ENCODE measurements at regions not wholly inside any gene's neighbourhood (a gene's known extent, or its start where the extent isn't known, plus 50 kb on each side); places are given as distances from the start of the nearest gene placed in this dataset.
A peak's percentile ranks its signal among the peaks of the same experiment; 100 is the strongest.
"Not testable (repeated sequence)": the region's sequence is repeated elsewhere in the genome, so short reads cannot be mapped to it uniquely, and the experiment has no call there.

DNA sequence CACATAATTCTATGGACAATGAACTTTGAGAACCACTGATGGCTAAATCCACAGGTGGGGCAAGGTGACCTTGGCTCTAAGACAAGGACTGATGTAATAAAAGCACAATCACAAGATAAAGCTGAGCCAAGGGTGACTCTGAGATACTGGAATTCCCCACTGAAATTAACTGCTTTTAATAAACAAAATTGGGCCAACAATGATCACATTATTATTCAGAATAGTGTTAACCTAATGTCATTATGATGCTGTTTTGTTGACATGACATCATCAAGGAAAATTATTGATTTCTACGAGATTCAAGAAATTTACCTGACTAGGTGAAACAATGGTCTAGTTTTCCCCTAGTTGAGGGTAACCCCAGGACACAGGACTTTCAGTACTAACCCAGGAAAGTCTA is 273.7 kb upstream of the NFIA start:
- ATAC-seq (no peak), DNase-seq (no peak)
- H3K4me3 ChIP-seq (ENCODE audit: low read length): no peak overlapping the region
- no peak overlapping the region for H3K27ac ChIP-seq (ENCODE audit: low read length)
- intact Hi-C loops (cut with DNase I): no loop called here
- H3K4me1 ChIP-seq (ENCODE audit: control insufficient read depth, insufficient read depth, low read length): peaks cover 2% of the 10 kb centered on the region
- WGBS: 85% methylated on average over 1 of the region's 1 CpG
- no peaks in the 10 kb centered on the region for H3K27me3 ChIP-seq (ENCODE audit: control insufficient read depth, insufficient read depth)
- H3K9me3 ChIP-seq (ENCODE audit: control insufficient read depth, low read length): no peaks in the 10 kb centered on the region

DNA sequence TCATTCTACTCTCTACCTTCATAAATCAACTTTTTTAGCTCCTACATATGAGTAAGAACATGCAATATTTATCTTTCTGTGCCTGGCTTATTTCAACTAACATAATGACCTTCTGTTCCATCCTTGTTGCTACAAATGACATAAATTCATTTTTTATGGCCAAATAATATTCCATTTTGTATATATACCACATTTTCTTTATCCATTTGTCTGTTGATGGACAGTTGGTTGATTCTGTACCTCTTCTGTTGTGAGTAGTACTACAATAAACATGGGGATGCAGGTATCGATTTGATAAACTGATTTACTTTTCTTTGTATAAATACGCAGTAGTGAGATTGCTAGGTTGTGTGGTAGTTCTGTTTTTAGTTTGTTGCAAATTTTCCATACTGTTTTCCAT is 279.5 kb upstream of the NFIA start:
- H3K27ac ChIP-seq (ENCODE audit: low read length): no peak overlapping the region
- 95% methylated on average over 2 of the region's 2 CpGs for WGBS
- no peaks in the 10 kb centered on the region for H3K27me3 ChIP-seq (ENCODE audit: control insufficient read depth, insufficient read depth)
- no peaks in the 10 kb centered on the region for H3K9me3 ChIP-seq (ENCODE audit: control insufficient read depth, low read length)
- ATAC-seq (no peak), DNase-seq (no peak)
- no peaks in the 10 kb centered on the region for H3K4me1 ChIP-seq (ENCODE audit: control insufficient read depth, insufficient read depth, low read length)
- no peak overlapping the region for H3K4me3 ChIP-seq (ENCODE audit: low read length)
- intact Hi-C loops (cut with DNase I): no loop called here

DNA sequence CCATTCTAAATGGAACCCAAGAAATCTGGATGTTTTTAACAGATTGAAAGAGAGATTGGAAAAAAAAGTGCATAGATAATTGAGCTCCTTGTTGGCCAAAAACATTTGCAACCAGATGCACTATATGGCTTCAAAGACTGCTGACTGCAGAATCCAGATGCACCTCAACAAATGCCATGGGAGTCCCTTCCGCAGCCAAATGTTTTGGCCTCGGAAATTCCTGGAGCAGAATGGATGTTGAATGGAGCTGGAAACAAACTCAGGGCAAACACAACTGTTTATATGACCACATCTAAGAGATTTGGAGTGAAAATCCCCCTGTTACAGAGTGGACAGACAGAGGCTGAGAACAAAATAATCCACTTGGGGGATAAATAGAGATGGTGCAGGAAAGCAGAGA is 285.0 kb upstream of the NFIA start:
- no peak for ATAC-seq
- intact Hi-C loops (cut with DNase I): no loop called here
- DNase-seq: no peak
- Histone ChIP-seq H3K9me3 (ENCODE audit: control insufficient read depth, low read length) (no peaks in the 10 kb centered on the region), H3K4me3 (ENCODE audit: low read length) (no peak overlapping the region), H3K27ac (ENCODE audit: low read length) (no peak overlapping the region), H3K27me3 (ENCODE audit: control insufficient read depth, insufficient read depth) (no peaks in the 10 kb centered on the region), H3K4me1 (ENCODE audit: control insufficient read depth, insufficient read depth, low read length) (no peaks in the 10 kb centered on the region)
- WGBS: 69% methylated on average over 2 of the region's 2 CpGs

- WGBS: 51% methylated on average over 5 of the region's 5 CpGs
- Histone ChIP-seq H3K27me3 (ENCODE audit: control insufficient read depth, insufficient read depth) (no peaks in the 10 kb centered on the region), H3K9me3 (ENCODE audit: control insufficient read depth, low read length) (no peaks in the 10 kb centered on the region), H3K4me3 (ENCODE audit: low read length) (no peak overlapping the region), H3K4me1 (ENCODE audit: control insufficient read depth, insufficient read depth, low read length) (no peaks in the 10 kb centered on the region), H3K27ac (ENCODE audit: low read length) (no peak overlapping the region)
- intact Hi-C loops (cut with DNase I): no loop called here
- no peak for ATAC-seq
- no peak for DNase-seq
These were observed 291.1 kb upstream of the NFIA start for GRCh38 chr1:60791226-60791625.

DNA sequence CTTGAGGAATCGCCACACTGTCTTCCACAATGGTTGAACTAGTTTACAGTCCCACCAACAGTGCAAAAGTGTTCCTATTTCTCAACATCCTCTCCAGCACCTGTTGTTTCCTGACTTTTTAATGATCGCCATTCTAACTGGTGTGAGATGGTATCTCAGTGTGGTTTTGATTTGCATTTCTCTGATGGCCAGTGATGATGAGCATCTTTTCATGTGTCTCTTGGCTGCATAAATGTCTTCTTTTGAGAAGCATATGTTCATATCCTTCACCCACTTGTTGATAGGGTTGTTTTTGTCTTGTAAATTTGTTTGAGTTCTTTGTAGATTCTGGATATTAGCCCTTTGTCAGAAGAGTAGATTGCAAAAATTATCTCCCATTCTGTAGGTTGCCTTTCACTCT is 309.3 kb upstream of the NFIA start:
- H3K27me3 ChIP-seq (ENCODE audit: control insufficient read depth, insufficient read depth); H3K4me3 ChIP-seq (ENCODE audit: low read length); intact Hi-C loops (cut with DNase I); H3K9me3 ChIP-seq (ENCODE audit: control insufficient read depth, low read length); DNase-seq; ATAC-seq; H3K27ac ChIP-seq (ENCODE audit: low read length); H3K4me1 ChIP-seq (ENCODE audit: control insufficient read depth, insufficient read depth, low read length): not testable (repeated sequence)
- 82% methylated on average over 2 of the region's 2 CpGs for WGBS

- Histone ChIP-seq H3K27me3 (ENCODE audit: control insufficient read depth, insufficient read depth) (no peaks in the 10 kb centered on the region), H3K4me1 (ENCODE audit: control insufficient read depth, insufficient read depth, low read length) (no peaks in the 10 kb centered on the region), H3K9me3 (ENCODE audit: control insufficient read depth, low read length) (no peaks in the 10 kb centered on the region), H3K4me3 (ENCODE audit: low read length) (no peak overlapping the region), H3K27ac (ENCODE audit: low read length) (no peak overlapping the region)
- no peak for ATAC-seq
- intact Hi-C loops (cut with DNase I): loop anchor here in 1 of 4 donors (10.0 kb wide), 1 partner anchor 484 kb away; no protein-coding TSS in a partner anchor
- DNase-seq: no peak
- 81% methylated on average over 1 of the region's 1 CpG for WGBS
These were observed 313.3 kb upstream of the NFIA start for GRCh38 chr1:60769082-60769481.

- WGBS: 55% methylated on average over 5 of the region's 5 CpGs
- Histone ChIP-seq H3K4me1 (ENCODE audit: control insufficient read depth, insufficient read depth, low read length) (no peaks in the 10 kb centered on the region), H3K27ac (ENCODE audit: low read length) (no peak overlapping the region), H3K9me3 (ENCODE audit: control insufficient read depth, low read length) (no peaks in the 10 kb centered on the region), H3K4me3 (ENCODE audit: low read length) (no peak overlapping the region), H3K27me3 (ENCODE audit: control insufficient read depth, insufficient read depth) (no peaks in the 10 kb centered on the region)
- ATAC-seq (peak in 1 of 2 donors; percentile 31), DNase-seq (no peak)
- intact Hi-C loops (cut with DNase I): loop anchor here in 1 of 4 donors (10.0 kb wide), 1 partner anchor 480 kb away; no protein-coding TSS in a partner anchor
These were observed 317.2 kb upstream of the NFIA start for GRCh38 chr1:60765204-60765603.

DNA sequence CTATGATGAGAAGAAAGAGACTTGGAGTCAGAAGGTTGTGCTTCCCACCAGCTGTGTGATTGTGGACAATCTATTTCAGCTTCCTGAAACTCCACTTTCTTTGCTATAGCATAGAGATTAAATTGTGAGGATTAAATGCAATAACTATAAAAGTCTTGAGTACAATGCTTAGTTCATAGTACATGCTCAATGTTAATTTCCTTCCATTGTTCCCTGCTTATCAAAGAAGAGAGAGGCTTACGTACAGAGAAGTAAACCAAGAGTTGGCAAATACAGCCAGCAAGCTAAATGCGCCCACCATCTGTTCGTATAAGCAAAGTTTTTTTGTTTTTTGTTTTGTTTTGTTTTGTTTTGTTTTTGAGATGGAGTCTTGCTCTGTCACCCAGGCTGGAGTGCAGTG is 317.9 kb upstream of the NFIA start:
- Histone ChIP-seq H3K9me3 (ENCODE audit: control insufficient read depth, low read length) (no peaks in the 10 kb centered on the region), H3K27me3 (ENCODE audit: control insufficient read depth, insufficient read depth) (no peaks in the 10 kb centered on the region), H3K4me3 (ENCODE audit: low read length) (no peak overlapping the region), H3K4me1 (ENCODE audit: control insufficient read depth, insufficient read depth, low read length) (no peaks in the 10 kb centered on the region), H3K27ac (ENCODE audit: low read length) (no peak overlapping the region)
- DNase-seq (no peak), ATAC-seq (no peak)
- intact Hi-C loops (cut with DNase I): loop anchor here in 1 of 4 donors (10.0 kb wide), 1 partner anchor 480 kb away; no protein-coding TSS in a partner anchor
- 74% methylated on average over 3 of the region's 3 CpGs for WGBS

- H3K4me1 ChIP-seq (ENCODE audit: control insufficient read depth, insufficient read depth, low read length): no peaks in the 10 kb centered on the region
- no peaks in the 10 kb centered on the region for H3K9me3 ChIP-seq (ENCODE audit: control insufficient read depth, low read length)
- no peaks in the 10 kb centered on the region for H3K27me3 ChIP-seq (ENCODE audit: control insufficient read depth, insufficient read depth)
- DNase-seq (no peak), ATAC-seq (no peak)
- intact Hi-C loops (cut with DNase I): loop anchor here in 1 of 4 donors (10.0 kb wide), 1 partner anchor 479 kb away; no protein-coding TSS in a partner anchor
- no peak overlapping the region for H3K27ac ChIP-seq (ENCODE audit: low read length)
- no peak overlapping the region for H3K4me3 ChIP-seq (ENCODE audit: low read length)
These were observed 318.6 kb upstream of the NFIA start for GRCh38 chr1:60763741-60764140.

DNA sequence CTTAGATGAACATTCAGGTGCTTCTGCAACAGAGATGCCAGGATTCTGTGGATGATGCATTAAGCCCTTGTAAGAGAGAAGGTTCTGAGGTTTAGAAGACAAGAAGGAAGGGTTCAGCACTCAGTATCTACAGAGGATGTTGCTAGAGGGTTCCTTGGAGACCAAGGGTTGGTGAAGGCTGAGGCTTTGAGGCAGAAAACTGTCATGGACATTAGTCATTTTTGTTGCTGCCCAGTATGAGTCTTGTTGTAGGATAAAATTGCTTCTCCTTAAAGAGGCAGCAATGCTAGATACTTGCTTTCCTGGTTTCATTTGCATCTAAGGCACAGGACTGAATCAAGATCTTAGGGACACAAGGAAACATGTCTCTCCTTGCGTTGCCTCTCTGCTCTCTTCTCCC is 319.4 kb upstream of the NFIA start:
- H3K4me3 ChIP-seq (ENCODE audit: low read length): no peak overlapping the region
- DNase-seq: no peak
- no peaks in the 10 kb centered on the region for H3K9me3 ChIP-seq (ENCODE audit: control insufficient read depth, low read length)
- ATAC-seq: no peak
- no peaks in the 10 kb centered on the region for H3K27me3 ChIP-seq (ENCODE audit: control insufficient read depth, insufficient read depth)
- H3K27ac ChIP-seq (ENCODE audit: low read length): no peak overlapping the region
- no peaks in the 10 kb centered on the region for H3K4me1 ChIP-seq (ENCODE audit: control insufficient read depth, insufficient read depth, low read length)
- intact Hi-C loops (cut with DNase I): loop anchor here in 1 of 4 donors (10.0 kb wide), 1 partner anchor 478 kb away; no protein-coding TSS in a partner anchor
- 78% methylated on average over 1 of the region's 1 CpG for WGBS

DNA sequence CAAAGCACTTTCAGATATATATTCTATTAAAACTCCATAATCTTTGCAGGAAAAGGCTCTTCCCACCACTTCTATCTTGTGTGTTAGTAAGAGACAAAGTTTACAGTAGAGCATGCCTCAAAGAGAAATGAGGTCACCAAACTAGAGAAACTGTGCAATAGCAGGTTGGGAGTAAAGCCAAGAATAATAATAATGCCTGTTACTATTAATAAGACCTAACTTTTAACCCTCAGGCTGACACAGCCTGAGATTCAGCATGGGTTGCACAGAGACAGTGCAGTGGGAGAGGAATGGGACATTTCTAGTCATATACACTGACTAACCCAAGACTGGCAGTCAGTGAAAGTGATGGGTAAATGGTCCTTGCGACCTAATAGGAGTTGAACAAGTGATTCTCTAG is 320.2 kb upstream of the NFIA start:
- 78% methylated on average over 1 of the region's 1 CpG for WGBS
- Histone ChIP-seq H3K27me3 (ENCODE audit: control insufficient read depth, insufficient read depth) (no peaks in the 10 kb centered on the region), H3K27ac (ENCODE audit: low read length) (no peak overlapping the region), H3K4me3 (ENCODE audit: low read length) (no peak overlapping the region), H3K9me3 (ENCODE audit: control insufficient read depth, low read length) (no peaks in the 10 kb centered on the region), H3K4me1 (ENCODE audit: control insufficient read depth, insufficient read depth, low read length) (no peaks in the 10 kb centered on the region)
- DNase-seq (no peak), ATAC-seq (peak in 1 of 2 donors; percentile 31)
- intact Hi-C loops (cut with DNase I): loop anchor here in 1 of 4 donors (10.0 kb wide), 1 partner anchor 477 kb away; no protein-coding TSS in a partner anchor

DNA sequence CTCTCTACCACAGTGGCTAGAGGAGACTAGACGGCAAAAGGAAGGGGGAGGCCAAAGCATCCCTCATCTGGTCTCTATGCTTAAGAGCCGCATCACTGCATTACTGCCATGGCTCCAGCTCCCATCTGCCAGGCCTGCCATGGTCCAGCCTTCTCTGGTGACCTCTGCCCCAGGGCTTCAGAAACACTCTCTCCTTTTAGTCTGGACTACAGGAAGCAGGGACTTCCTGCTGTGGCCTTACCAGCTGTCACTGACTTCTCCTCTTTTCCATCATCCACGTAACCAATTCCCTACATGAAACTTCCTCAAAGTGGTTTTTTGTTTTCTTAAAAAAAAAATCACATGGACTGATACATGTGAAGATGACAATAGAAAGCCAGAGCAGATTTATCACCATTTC is 323.1 kb upstream of the NFIA start:
- Histone ChIP-seq H3K4me3 (ENCODE audit: low read length) (no peak overlapping the region), H3K4me1 (ENCODE audit: control insufficient read depth, insufficient read depth, low read length) (no peaks in the 10 kb centered on the region), H3K27me3 (ENCODE audit: control insufficient read depth, insufficient read depth) (no peaks in the 10 kb centered on the region), H3K9me3 (ENCODE audit: control insufficient read depth, low read length) (no peaks in the 10 kb centered on the region), H3K27ac (ENCODE audit: low read length) (no peak overlapping the region)
- intact Hi-C loops (cut with DNase I): no loop called here
- 81% methylated on average over 3 of the region's 3 CpGs for WGBS
- ATAC-seq: no peak
- DNase-seq: no peak
